ENCODE measurements at regions not wholly inside any gene's neighbourhood (a gene's known extent, or its start where the extent isn't known, plus 50 kb on each side); places are given as distances from the start of the nearest gene placed in this dataset.
"Not testable (repeated sequence)": the region's sequence is repeated elsewhere in the genome, so short reads cannot be mapped to it uniquely, and the experiment has no call there.

GRCh38 chr10:28095791-28096378, 97.0 kb upstream of the ODAD2 start:
- no peak overlapping the region for H3K4me3 ChIP-seq (ENCODE audit: low read depth, low read length)
- no peak for DNase-seq (ENCODE audit: low read depth)
- no peak for TF ChIP-seq CTCF (IDR thresholded peaks at IDR 0.05; ENCODE audit: low read depth, low read length, missing control alignments)

GRCh38 chr10:28094121-28094520, 95.2 kb upstream of the ODAD2 start:
- no peak for TF ChIP-seq CTCF (IDR thresholded peaks at IDR 0.05; ENCODE audit: low read depth, low read length, missing control alignments)
- no peak overlapping the region for H3K4me3 ChIP-seq (ENCODE audit: low read depth, low read length)
- DNase-seq (ENCODE audit: low read depth): no peak

GRCh38 chr10:28091913-28092312, 93.0 kb upstream of the ODAD2 start:
- no peak overlapping the region for H3K4me3 ChIP-seq (ENCODE audit: low read depth, low read length)
- DNase-seq (ENCODE audit: low read depth): no peak
- TF ChIP-seq CTCF (IDR thresholded peaks at IDR 0.05; ENCODE audit: low read depth, low read length, missing control alignments): no peak

- TF ChIP-seq CTCF (IDR thresholded peaks at IDR 0.05; ENCODE audit: low read depth, low read length, missing control alignments): no peak
- DNase-seq (ENCODE audit: low read depth): no peak
These were observed 91.6 kb upstream of the ODAD2 start for GRCh38 chr10:28090506-28090905.

GRCh38 chr10:28089467-28089866, 90.6 kb upstream of the ODAD2 start:
- no peak for DNase-seq (ENCODE audit: low read depth)
- no peak overlapping the region for H3K4me3 ChIP-seq (ENCODE audit: low read depth, low read length)
- no peak for TF ChIP-seq CTCF (IDR thresholded peaks at IDR 0.05; ENCODE audit: low read depth, low read length, missing control alignments)

More at GRCh38 chr10:28090506-28090905, 91.6 kb upstream of the ODAD2 start:
- H3K4me3 ChIP-seq (ENCODE audit: low read depth, low read length): no peak overlapping the region

- no peak for DNase-seq (ENCODE audit: low read depth)
- no peak for TF ChIP-seq CTCF (IDR thresholded peaks at IDR 0.05; ENCODE audit: low read depth, low read length, missing control alignments)
These were observed 88.9 kb upstream of the ODAD2 start for GRCh38 chr10:28087661-28088351.

GRCh38 chr10:28085760-28086159, 86.9 kb upstream of the ODAD2 start:
- H3K4me3 ChIP-seq (ENCODE audit: low read depth, low read length); DNase-seq (ENCODE audit: low read depth): not testable (repeated sequence)

More at GRCh38 chr10:28087661-28088351, 88.9 kb upstream of the ODAD2 start:
- H3K4me3 ChIP-seq (ENCODE audit: low read depth, low read length): no peak overlapping the region
